ENCODE measurements at regions not wholly inside any gene's neighbourhood (a gene's known extent, or its start where the extent isn't known, plus 50 kb on each side); places are given as distances from the start of the nearest gene placed in this dataset.

- H3K27me3 ChIP-seq (ENCODE audit: low read depth): no peaks in the 10 kb centered on the region
- DNase-seq: no peak
- H3K4me3 ChIP-seq: no peak overlapping the region
- H3K27ac ChIP-seq (replicated peaks): no peak overlapping the region
- peaks cover 16% of the 10 kb centered on the region for H3K9me3 ChIP-seq (replicated peaks)
- H3K36me3 ChIP-seq: no peaks in the 10 kb centered on the region
- intact Hi-C loops (cut with micrococcal nuclease): no loop called here
- no peak for TF ChIP-seq CTCF (IDR thresholded peaks at IDR 0.05; ENCODE audit: borderline replicate concordance)
- peaks cover 18% of the 10 kb centered on the region for H3K4me1 ChIP-seq
Measured at GRCh38 chr10:78319841-78320240, 286.2 kb downstream of the RPS24 start.

DNA sequence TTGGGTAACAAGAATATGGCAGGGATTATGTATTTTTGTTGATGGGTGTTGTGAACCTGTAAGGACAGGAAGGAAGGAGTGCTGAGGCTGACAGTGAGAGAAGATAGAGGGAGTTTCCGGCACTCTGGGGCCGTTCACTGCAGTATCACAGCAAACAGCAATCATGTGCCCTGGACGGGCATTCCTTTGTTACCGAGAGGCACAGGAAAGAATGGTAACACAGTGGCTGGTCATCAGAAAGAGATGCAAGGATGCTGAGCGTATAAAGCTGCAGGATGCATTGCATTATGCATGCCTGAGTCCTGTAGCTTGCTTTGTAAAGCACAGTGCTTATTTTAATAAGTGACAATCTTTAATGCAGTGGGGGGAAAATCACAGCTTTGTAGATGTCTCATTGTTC is 286.8 kb downstream of the RPS24 start:
- intact Hi-C loops (cut with micrococcal nuclease): no loop called here
- peaks cover 9% of the 10 kb centered on the region for H3K9me3 ChIP-seq (replicated peaks)
- H3K36me3 ChIP-seq: no peaks in the 10 kb centered on the region
- H3K4me3 ChIP-seq: no peak overlapping the region
- no peak for TF ChIP-seq CTCF (IDR thresholded peaks at IDR 0.05; ENCODE audit: borderline replicate concordance)
- no peak overlapping the region for H3K27ac ChIP-seq (replicated peaks)
- DNase-seq: no peak
- H3K27me3 ChIP-seq (ENCODE audit: low read depth): no peaks in the 10 kb centered on the region
- H3K4me1 ChIP-seq: peaks cover 18% of the 10 kb centered on the region

DNA sequence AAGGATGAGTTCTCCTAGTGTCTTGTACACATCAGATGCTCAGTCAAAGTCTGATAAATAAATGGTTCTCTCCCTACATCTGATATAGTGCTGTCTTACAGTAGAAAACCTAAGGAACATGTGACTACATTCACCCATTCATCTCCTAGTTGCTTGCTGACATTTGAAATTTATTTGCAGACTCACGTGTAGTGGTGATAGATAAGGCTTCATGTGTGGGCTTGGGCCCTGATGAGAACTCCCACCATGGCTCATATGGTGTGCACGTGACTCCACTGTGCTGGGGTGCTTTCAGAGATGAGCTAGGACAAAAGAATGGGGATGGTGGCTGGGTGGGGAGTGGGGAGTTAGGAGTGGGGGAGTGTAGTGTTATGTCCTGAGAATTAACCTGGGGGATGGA is 287.3 kb downstream of the RPS24 start:
- Histone ChIP-seq H3K27me3 (ENCODE audit: low read depth) (no peaks in the 10 kb centered on the region), H3K27ac (replicated peaks) (no peak overlapping the region), H3K36me3 (no peaks in the 10 kb centered on the region), H3K4me1 (peaks cover 17% of the 10 kb centered on the region), H3K9me3 (replicated peaks) (peaks cover 14% of the 10 kb centered on the region), H3K4me3 (no peak overlapping the region)
- no peak for DNase-seq
- TF ChIP-seq CTCF (IDR thresholded peaks at IDR 0.05; ENCODE audit: borderline replicate concordance): no peak
- intact Hi-C loops (cut with micrococcal nuclease): no loop called here

GRCh38 chr10:78321500-78321899 is 287.8 kb downstream of the RPS24 start:
- DNase-seq: no peak
- Histone ChIP-seq H3K9me3 (replicated peaks) (peaks cover 19% of the 10 kb centered on the region), H3K36me3 (no peaks in the 10 kb centered on the region), H3K4me1 (peaks cover 12% of the 10 kb centered on the region), H3K4me3 (no peak overlapping the region), H3K27ac (replicated peaks) (no peak overlapping the region), H3K27me3 (ENCODE audit: low read depth) (no peaks in the 10 kb centered on the region)
- TF ChIP-seq CTCF (IDR thresholded peaks at IDR 0.05; ENCODE audit: borderline replicate concordance): no peak
- intact Hi-C loops (cut with micrococcal nuclease): no loop called here

DNA sequence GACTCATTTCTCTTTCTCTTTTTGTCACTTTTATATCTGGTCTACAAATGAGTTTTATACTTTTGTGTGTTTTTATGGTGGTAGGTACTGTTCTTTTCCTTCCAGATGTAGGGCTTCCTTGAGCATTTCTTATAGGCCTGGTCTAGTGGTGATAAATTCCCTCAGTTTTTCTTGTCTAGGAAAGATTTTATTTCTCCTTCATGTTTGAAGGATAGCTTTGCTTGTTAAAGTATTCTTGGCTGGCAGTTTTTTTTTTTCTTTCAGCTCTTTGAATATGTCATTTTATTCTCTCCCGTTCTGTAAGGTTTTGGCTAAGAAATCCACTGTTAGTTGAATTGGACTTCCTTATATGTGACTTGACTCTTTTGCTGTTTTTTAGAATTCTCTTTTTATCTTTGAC is 292.7 kb downstream of the RPS24 start:
- intact Hi-C loops (cut with micrococcal nuclease): no loop called here
- DNase-seq: no peak

More for the DNA sequence above, 292.7 kb downstream of the RPS24 start:
- TF ChIP-seq CTCF (IDR thresholded peaks at IDR 0.05; ENCODE audit: borderline replicate concordance): no peak
- Histone ChIP-seq H3K27ac (replicated peaks) (no peak overlapping the region), H3K27me3 (ENCODE audit: low read depth) (no peaks in the 10 kb centered on the region), H3K4me3 (no peak overlapping the region), H3K36me3 (no peaks in the 10 kb centered on the region), H3K9me3 (replicated peaks) (peaks cover 32% of the 10 kb centered on the region), H3K4me1 (no peaks in the 10 kb centered on the region)
